IPS-11a (cell line): ENCODE measurements at regions not wholly inside any gene's neighbourhood (a gene's known extent, or its start where the extent isn't known, plus 50 kb on each side); places are given as distances from the start of the nearest gene placed in this dataset.
"Not testable (repeated sequence)": the region's sequence is repeated elsewhere in the genome, so short reads cannot be mapped to it uniquely, and the experiment has no call there.

Source experiments
- H3K4me3 ChIP-seq: one replicate; pipeline ENCODE4 v1.5.1; 2013; ENCODE audit warnings: low read depth, low read length, control low read depth

DNA sequence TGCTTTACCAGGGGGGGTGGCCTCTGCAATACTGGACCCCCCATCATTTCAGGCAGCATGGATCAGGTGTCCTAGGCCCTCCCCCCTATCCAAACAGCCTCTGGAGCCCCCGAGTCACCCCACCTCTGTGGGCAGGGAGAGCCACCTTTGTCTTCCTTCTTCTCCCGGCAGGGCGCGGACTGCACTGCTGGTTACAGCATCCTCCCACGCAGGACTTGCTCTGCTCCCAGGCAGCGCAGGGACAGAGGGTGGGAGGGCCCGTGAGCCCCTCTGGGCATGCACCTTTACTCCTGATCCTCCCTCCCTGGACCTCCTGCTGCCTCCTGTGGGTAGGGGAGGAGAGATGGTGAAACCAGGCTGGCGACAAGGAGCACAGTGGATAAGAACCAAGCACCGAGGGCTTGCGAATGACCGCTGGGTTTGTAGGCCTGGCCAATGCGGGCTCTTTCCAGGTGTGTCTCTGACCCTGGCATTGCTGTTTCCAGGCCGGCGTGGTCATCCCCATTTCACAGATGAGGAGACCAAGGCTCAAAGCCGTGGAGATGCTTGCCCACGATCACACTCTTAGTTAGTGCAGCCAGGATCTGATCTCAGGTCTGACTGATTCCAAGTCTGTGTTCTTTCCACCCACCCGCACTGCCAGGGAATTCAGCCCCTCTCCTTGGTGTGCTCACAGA, 73.6 kb upstream of the TARDBP start:
- H3K4me3 ChIP-seq, result no peak overlapping the region

DNA sequence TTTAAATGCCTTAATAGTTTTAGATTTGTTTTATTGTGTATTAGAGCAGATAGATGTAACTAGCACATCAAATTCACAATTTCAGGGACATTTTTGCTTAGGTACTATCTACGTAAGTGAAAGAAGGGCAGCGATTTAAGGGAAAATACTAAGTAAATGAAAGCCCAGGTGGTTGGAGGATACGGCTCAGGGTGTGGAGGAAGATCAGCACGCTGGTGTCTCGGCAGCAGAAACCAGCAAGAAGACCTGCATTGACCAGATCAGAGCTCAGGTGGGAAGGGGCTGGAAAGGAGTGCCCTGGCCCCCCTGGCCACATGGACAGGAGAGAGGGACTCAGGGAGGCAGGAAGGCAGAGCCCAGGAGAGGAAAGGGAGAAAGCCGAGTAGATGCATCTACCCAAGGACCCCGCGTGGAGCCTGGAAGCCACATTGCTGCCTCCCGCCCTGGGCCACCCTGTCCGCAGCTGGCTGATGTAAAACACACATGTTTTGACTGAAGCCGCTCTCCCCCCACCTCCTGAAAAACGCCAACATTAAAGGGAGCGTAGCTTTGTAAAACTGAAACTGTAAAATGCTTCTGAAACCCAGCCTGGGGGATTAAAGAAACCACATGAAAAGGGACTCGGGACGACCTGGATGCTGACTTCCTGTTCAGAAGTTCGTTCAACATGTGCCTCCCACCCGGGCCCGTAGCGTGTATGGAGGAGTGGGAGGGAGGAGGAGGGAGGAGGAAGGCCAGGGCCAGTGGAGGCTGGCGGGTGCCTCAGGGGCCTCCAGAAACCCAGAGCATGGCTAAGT, 72.6 kb upstream of the TARDBP start:
- no peak overlapping the region for H3K4me3 ChIP-seq

DNA sequence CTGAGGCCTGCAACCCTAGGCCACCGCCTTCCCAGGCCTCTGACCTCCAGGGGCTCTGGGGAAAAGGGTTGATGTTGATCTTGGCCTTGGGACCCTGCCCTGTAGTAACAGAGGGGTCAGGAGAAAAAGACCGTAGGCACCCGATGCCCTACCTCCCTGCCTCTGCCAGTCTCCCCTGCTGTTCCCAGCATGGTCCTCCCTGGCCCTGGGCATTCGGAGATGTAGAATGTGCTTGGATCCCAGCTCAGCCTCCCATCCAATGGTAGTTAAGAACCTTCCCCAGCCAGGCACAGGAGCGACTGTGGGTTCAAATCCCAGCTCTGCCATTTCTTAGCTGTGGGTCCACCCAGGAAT, 72.0 kb upstream of the TARDBP start:
- no peak overlapping the region for H3K4me3 ChIP-seq

DNA sequence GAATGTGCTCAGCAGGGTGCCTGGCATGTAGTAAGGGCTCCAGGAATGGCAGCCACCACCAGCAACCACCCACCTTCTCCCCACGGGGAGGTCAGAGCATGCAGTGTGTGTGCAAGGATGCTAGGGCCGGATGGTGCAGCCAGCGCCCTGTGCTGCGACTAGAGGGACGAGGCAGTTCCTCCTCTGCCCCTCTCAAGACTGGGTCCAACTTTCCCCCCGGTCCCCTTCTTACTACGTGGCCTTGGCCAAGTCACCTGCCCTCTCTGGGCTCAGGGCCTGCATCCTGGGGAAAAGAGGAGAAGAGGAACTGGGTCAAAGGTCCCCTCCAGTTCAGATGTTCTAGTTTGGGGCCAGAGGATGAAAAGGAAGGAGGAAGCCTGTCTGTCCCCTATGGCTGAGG, 71.6 kb upstream of the TARDBP start:
- H3K4me3 ChIP-seq, result no peak overlapping the region

DNA sequence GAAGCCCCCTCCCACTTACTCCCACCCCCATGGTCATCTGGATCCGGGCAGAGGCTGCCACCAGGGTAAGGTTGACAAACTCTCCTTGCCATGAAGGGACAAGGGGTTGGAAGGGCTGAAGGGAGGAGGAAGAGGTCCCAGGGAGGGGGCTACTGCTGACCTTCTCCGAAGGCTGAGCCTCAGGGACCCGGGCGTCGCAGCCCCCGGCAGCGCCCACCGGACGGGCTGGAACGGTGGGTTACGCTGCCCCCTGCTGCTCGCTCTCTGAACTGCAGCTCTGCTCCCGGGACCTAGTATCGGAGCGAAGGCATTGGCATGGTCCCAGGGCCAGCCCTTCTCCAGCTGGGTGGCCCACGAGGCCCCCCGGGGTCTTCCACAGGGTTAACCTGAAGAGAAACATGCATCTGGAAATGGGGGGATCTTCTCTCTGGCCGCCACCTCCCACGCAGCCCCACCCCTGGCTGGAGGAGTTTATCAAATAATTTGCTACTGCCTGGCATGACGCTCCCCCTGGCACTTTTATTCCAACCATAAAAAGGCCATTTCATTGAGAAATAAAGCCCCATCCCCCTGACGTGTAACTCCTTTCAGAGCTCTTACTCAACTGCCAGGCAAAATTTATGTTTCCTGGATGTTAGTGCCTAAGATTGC, 70.4 kb upstream of the TARDBP start:
- H3K4me3 ChIP-seq, result no peak overlapping the region

DNA sequence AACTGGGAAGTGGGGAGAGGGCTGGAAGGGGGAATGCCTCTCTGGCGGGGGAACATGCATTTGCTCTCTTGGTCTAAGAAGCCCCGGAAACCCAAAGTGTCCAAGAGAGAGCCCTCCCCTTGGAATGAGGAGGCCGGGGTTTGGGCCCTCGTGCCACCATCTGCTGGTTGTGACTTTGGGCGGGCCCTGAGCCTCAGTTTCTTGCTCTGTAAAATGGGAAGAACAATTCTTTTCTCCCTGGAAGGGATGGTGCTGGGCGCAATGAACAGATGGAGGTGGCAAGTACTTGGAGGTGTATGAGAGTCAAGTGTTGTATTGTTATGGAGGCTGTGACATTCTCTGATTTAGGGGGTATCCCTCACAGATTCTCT, 69.9 kb upstream of the TARDBP start:
- no peak overlapping the region for H3K4me3 ChIP-seq

DNA sequence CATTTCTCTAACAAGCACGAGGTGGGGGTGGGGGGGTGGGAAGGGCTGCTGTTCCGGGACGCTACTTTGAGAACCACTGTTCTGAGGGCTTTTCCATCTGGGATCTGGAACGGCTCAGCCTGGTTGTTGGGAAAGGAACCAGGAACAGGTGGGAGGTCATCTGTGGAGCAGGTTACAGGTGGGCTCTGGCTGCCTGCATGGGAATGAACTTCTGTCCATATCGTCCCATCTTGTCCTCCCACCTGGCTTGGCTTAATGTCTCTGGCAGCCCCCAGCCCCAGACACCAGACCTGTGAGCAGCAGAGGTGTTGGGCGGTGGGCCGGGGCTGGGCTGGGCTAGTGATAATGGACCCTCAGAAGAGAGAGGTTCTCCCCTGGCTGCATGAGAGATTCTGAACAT, 69.4 kb upstream of the TARDBP start:
- H3K4me3 ChIP-seq, result no peak overlapping the region

DNA sequence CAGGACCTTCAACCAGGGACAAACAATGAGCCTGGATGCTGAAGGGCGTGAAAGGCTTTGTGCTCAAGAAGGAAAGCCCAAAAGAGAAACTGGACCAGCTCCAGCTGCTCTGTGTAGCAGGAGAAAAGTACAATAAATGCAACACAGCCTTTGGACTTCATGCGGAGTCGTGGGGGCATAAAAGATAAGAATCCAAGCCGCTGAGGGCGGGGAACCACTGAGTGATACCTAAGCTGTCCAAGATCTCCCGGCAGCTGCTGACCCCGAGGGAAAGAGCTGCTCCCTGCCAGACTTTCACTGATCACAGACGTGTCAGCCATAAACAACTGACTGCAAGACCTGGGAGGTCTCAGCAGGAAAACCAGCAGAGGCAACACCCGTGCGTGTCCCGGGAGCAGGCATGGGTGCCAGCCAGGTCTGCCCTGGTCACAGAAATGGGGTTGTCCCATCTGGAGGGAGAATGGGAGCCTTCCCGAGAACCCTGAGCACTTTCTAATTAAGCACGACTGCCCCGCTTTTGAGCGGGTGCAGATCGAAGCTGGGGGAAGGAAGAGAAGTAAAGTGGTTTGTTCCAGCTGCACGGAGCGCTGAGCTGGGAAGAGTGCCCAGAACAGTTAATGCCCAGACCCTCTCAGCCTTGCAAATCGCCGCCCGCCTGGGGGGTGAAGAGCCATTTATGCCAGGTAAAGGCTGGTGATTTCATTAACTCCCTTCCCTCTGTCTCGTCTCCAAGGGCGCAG, 68.3 kb upstream of the TARDBP start:
- H3K4me3 ChIP-seq, result no peak overlapping the region

DNA sequence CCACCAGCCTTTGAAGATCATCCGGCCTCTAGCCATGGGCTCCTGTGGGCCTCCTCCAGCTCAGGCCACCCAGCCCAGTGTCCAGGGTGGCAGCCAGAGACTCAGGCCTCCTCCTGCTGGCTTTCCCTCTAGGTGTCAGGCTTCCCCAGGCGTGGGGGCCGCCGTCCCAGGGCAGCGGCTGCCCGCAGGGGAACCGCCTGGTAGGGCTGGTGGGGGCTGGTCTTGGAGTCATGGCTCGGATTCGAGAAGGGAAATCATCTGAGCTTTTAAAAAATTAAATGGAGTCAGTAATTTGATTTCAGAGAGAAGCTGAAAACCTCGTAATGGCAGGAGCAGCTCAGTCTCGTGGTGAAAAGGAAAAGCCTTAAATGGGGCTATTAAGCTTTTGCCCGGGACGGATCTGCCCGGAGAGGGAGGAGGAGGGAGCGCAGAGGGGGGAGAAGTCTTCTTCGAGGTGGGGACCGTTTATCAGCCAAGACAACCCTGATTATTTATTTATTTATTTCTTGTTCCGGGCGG, 66.4 kb upstream of the TARDBP start:
- H3K4me3 ChIP-seq, result no peak overlapping the region

DNA sequence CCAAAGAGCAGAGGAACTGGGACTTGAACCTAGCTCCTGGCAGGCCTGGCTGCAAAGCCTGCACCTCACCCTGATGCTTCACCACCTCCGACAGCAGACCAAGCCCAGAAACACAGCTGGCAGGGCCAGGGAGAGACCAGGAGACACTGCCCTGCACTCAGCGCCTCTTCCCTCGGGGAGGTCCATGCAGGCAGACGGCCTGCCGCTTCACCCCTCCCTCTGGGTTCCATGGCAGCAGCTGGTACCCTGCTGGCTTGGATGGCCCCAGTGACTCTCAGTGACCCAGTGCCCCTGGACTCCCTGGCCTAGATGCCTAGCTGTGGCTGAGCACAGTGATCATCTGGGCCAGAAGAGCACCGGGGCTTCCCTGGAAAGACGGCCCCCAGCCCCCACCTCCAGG, 65.3 kb upstream of the TARDBP start:
- H3K4me3 ChIP-seq, result no peak overlapping the region

DNA sequence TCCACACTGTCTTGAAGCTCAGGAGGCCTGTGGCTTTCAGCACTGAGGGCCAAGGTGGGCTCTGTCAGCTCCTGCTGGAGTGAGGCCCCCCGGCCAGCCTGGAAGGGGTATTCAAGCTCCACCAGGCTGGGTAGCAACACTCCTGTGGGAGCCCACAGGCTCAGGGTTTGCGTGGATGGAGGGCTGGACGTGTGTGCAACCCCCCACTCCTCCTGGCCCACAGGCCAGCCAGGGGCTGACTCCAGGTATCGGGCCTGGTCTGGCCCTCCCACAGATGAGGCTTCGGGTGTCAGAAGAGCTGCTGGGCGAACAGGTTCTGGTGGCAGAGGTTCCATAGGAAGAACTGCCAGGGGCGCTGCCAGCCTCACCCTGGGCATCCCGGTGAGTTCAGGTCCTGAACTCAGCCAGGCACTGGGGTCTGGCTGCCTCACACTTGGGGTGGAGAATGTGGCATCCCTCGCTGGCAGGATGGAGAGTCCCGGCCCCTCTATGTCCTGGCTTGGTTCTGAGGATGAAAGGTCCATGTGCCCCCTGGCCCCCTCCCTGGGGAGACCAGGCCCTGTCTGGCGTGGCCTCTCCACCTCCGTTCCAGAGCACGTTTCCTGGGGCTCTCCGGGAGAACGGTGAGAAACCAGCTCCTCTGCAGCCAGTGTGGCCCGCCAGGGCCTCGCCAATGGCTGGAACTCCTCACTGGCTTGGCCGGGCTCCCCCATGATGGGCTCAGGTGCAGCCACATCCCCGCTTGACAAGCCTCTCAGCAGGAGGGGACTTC, 64.6 kb upstream of the TARDBP start:
- no peak overlapping the region for H3K4me3 ChIP-seq

DNA sequence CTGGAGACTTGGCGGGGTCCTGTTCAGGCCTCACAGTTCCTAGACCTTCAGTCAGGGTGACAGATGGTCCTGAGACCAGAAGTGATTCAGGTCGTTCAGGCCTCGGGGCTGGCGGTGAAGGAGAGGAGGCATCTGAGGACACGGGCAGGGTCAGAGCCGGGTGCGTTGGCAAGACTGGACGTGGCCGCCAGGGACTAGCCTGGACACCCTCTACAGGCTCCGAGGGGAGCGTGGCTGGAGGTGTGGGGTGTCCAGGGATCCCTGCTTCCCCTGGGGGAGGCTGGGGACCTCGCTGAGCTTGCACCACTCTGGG, 64.0 kb upstream of the TARDBP start:
- H3K4me3 ChIP-seq, result no peak overlapping the region

DNA sequence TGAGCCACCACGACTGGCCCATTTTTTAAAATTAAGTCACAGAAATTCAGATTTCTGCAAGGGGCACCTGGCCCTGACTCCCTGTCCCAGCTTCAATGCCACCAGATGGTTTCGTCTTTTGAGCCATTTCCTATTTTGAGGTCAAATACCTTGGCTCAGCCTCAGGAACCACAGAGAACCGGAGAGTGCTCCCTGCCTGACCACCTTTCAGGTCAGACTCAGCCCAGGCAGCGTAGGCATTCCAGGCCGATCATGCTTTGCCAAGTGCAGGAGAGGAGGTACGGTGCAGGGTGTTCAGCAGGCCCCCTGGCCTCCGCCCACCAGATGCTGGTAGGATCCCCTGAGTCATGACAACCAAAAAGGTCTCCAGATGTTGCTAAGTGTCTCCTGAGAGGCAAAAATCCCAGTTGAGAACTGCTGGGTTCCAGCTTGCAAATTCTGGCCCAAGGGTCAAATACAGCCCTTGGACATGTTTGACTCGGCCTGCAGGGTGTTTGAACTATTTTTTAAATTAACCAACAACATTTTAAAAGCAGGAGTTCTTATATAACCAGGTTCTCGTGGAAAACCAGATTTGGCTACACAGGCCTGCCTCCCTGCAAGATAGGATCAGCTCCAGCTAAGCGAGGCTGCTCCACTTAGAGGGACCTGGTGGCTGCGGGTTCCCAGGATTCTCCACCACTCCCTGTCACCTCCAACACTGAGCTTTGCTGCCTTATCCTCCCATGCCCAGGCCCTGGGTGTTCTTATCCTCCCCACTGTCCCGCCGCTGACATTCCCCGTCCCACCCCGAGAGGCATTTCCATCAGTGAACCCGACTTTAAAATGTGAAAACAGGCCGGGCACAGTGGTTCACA, 61.9 kb upstream of the TARDBP start:
- H3K4me3 ChIP-seq, result no peak overlapping the region

DNA sequence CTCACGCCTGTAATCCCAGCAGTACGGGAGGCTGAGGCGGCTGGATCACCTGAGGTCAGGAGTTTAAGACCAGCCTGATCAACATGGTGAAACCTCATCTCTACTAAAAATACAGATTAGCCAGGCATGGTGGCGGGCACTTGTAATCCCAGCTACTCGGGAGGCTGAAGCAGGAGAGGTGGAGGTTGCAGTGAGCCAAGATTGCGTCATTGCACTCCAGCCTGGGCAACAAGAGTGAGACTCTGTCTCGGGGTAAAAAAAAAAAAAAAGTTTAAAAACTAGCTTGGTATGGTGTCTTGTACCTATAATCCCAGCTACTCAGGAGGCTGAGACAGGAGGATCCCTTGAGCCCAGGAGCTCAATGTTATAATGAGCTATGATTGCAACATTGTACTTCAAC, 61.2 kb upstream of the TARDBP start:
- not testable (repeated sequence) for H3K4me3 ChIP-seq

DNA sequence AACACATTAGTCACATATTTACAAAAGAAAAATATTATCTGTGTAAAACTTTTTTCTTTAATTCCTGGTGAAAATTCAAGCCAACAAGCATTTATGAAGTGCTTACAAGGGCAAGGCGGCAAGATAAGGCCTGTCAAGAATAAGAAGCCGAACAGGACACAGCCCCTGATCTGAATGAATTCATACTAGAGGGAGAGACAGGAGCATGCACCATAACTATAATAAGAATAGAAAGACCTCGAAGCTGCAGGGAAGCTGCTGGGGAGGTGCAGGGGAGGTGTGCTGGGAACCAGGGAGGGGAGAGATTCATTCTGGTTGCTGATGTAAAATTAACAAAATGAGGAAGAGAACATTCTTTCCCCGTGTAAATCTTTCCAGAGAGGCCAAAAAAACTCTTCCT, 60.5 kb upstream of the TARDBP start:
- H3K4me3 ChIP-seq, result no peak overlapping the region

DNA sequence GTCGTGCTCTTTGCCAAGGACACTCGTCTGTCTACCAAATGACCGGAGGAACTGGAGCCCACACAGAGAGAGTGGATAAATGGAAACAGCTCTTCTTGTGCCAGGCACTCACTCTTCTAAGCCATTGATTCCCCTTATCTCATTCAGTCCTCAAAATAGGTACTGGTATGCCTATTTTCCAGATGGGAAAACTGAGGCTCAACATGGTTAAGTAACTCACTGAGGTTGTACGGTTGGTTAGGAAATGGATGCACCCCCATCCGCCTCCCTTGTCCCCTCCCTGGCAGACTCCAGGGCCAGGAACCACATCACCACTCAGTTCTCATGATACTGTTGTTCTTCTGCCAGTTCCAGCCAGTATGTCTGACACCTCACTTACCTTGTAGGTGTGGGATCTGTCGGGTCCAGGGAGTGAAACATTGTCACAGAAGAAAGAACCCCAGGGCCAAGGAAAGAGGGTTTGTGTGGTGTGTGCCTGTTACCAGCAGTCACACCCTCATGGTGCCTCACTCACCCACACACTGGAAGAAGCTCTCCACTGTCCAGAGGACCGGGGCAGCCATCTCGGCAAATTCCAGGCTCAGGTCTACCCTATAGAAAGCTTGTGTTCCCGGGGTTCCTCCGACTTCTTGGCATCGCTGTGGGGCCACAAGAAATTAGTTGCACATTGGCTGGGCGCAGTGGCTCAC, 58.8 kb upstream of the TARDBP start:
- no peak overlapping the region for H3K4me3 ChIP-seq

DNA sequence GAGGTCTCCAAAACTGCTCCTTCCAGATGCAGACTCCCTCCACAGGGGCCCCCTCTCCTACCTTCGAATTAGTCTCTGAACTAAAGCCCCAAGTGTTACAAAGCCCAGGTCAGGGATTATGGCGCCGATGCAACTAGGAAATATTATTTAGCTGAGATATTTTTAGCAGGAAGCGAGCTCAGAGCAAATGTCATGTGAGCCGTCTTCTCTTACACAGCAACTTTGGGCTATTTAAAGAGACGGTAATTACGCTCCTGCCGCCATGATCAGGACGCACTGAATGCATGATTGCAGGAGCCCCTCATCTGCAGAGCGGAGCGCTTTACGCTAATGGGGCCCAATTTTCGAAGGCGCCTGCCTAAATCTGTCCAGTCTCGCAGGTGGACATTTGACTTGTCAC, 55.3 kb upstream of the TARDBP start:
- H3K4me3 ChIP-seq, result no peak overlapping the region

DNA sequence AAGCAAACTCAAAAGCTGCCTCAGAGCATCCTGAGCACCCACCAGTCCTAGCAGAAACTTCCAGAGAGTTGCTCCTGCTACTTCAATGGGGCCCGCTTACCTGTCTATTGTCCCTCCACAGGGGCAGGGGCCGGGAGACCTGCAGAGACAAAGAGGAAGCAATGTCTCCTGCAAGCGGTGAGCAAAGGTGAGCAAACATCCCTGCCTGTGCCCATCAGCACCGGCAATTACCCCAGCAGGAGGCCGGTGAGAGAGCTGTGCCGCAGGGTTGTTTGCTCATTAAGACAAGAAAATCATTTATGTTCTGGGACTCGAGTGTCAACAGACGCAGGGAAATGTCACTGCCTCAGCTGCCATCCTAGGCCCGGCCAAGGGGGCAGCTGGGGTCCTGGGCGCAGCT, 53.8 kb upstream of the TARDBP start:
- H3K4me3 ChIP-seq, result no peak overlapping the region
